BJ (cell line): ENCODE measurements at regions not wholly inside any gene's neighbourhood (a gene's known extent, or its start where the extent isn't known, plus 50 kb on each side); places are given as distances from the start of the nearest gene placed in this dataset.

Experiments
- CTCF ChIA-PET: fragments of 350-600 bp; formaldehyde crosslinking; extraction: SDS; loops from one replicate; lab custom pipeline; 2021; ENCODE audit warnings: antibody characterized with exemption, inconsistent platforms; lab: Yijun Ruan, JAX
- POLR2A ChIA-PET: fragments of 300-600 bp; sonication (Branson Sonifier 250); formaldehyde crosslinking; extraction: SDS; loops from one replicate; lab custom pipeline; 2021; ENCODE audit warnings: antibody characterized with exemption; lab: Charles Lee
- DNase-seq: peaks from one replicate; pipeline ENCODE4 v3.0.0-alpha.2; 2011; ENCODE audit warnings: low read depth
- H3K27me3 ChIP-seq: 2 replicates; pipeline ENCODE4 v1.6.0; 2011; ENCODE audit warnings: low read length; ENCODE audit not compliant: control insufficient read depth, insufficient read depth
- H3K36me3 ChIP-seq: 2 replicates; pipeline ENCODE4 v1.5.1; 2011; ENCODE audit warnings: low read length; ENCODE audit not compliant: control insufficient read depth, insufficient read depth
- H3K4me3 ChIP-seq: 2 replicates; pipeline ENCODE4 v1.5.1; 2011; ENCODE audit warnings: low read depth, mild to moderate bottlenecking, control low read depth, low read length
- CTCF ChIP-seq: IDR thresholded peaks from 2 replicates; pipeline ENCODE4 v1.5.1; 2011; ENCODE audit warnings: low read depth, mild to moderate bottlenecking, control low read depth, inconsistent platforms, low read length, moderate library complexity; ENCODE audit not compliant: insufficient read depth

- DNase-seq, result no peak
- ChIA-PET CTCF (no interaction called here), POLR2A (no interaction called here)
- Histone ChIP-seq H3K27me3 (no peaks in the 10 kb centered on the region), H3K4me3 (no peak overlapping the region), H3K36me3 (no peaks in the 10 kb centered on the region)
- no peak for TF ChIP-seq CTCF
These were observed 198.6 kb upstream of the CWC22 start for GRCh38 chr2:180205621-180206235.

GRCh38 chr2:180203972-180204371 lies 196.9 kb upstream of the CWC22 start:
- Histone ChIP-seq H3K4me3 (no peak overlapping the region), H3K36me3 (no peaks in the 10 kb centered on the region), H3K27me3 (no peaks in the 10 kb centered on the region)
- CTCF ChIA-PET, result no interaction called here
- no peak for TF ChIP-seq CTCF
- DNase-seq, result no peak
- POLR2A ChIA-PET, result no interaction called here

- ChIA-PET CTCF (no interaction called here), POLR2A (no interaction called here)
- H3K36me3 ChIP-seq, result no peaks in the 10 kb centered on the region
- no peaks in the 10 kb centered on the region for H3K27me3 ChIP-seq
- H3K4me3 ChIP-seq, result no peak overlapping the region
- no peak for TF ChIP-seq CTCF
- DNase-seq, result no peak
These were observed 195.4 kb upstream of the CWC22 start for GRCh38 chr2:180202467-180202951.

- Histone ChIP-seq H3K36me3 (no peaks in the 10 kb centered on the region), H3K4me3 (no peak overlapping the region), H3K27me3 (no peaks in the 10 kb centered on the region)
- no peak for DNase-seq
- CTCF ChIA-PET, result no interaction called here
- TF ChIP-seq CTCF, result no peak
- POLR2A ChIA-PET, result no interaction called here
These were observed 189.4 kb upstream of the CWC22 start for GRCh38 chr2:180196419-180196977.

- DNase-seq, result no peak
- TF ChIP-seq CTCF, result no peak
- H3K4me3 ChIP-seq, result no peak overlapping the region
- CTCF ChIA-PET, result no interaction called here
- H3K27me3 ChIP-seq, result no peaks in the 10 kb centered on the region
- POLR2A ChIA-PET, result no interaction called here
- no peaks in the 10 kb centered on the region for H3K36me3 ChIP-seq
These were observed 188.8 kb upstream of the CWC22 start for GRCh38 chr2:180195847-180196246.
